ENCODE measurements at regions not wholly inside any gene's neighbourhood (a gene's known extent, or its start where the extent isn't known, plus 50 kb on each side); places are given as distances from the start of the nearest gene placed in this dataset.

DNA sequence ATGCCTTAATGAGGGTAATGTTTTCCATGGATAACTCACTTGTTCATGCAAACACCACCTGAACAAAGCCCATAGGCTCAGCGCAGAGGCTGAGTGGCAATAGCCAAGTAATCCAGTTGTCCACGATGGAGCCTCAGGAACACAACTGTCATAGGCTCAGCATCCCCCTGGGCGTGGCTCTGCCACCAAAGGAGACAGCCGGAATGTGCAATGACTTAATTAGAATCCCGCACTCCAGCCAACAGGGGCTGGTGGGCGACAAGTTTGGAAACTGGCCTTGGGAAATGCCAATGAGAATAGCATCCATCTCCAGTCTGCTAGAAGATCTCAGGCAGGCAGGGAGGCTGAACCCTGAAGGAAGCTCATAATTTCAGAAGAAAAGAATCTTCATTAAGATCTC lies 411.7 kb upstream of the NRP1 start:
- no peak for TF ChIP-seq POLR2AphosphoS5 (IDR thresholded peaks at IDR 0.05; ENCODE audit: low read depth, low read length)
- TF ChIP-seq SIN3A (IDR thresholded peaks at IDR 0.05; ENCODE audit: borderline replicate concordance, insufficient read depth, low read length) = no peak

Data from PFSK-1 (cell line).